G401 (cell line): ENCODE measurements at regions not wholly inside any gene's neighbourhood (a gene's known extent, or its start where the extent isn't known, plus 50 kb on each side); places are given as distances from the start of the nearest gene placed in this dataset.

ENCODE experiments used
- DNase-seq: peaks from one replicate; pipeline ENCODE4 v3.0.0-alpha.2; 2015; ENCODE audit warnings: low spot score
- in situ Hi-C: cut with HindIII; loops from 2 replicates; pipeline ENCODE4 v1.10.0; 2016; ENCODE audit warnings: low sequenced_read_pairs, mixed read lengths

GRCh38 chr15:29437888-29438702 lies 168.5 kb upstream of the NSMCE3 start:
- in situ Hi-C loops, result no loop called here
- DNase-seq, result no peak

GRCh38 chr15:29435811-29436210 lies 166.2 kb upstream of the NSMCE3 start:
- in situ Hi-C loops, result no loop called here
- DNase-seq, result no peak

GRCh38 chr15:29434280-29434679 lies 164.7 kb upstream of the NSMCE3 start:
- no peak for DNase-seq
- in situ Hi-C loops, result no loop called here

GRCh38 chr15:29433507-29434248 lies 164.1 kb upstream of the NSMCE3 start:
- in situ Hi-C loops, result no loop called here
- no peak for DNase-seq

GRCh38 chr15:29433050-29433318 lies 163.4 kb upstream of the NSMCE3 start:
- in situ Hi-C loops, result no loop called here
- no peak for DNase-seq

GRCh38 chr15:29432191-29433049 lies 162.8 kb upstream of the NSMCE3 start:
- in situ Hi-C loops, result no loop called here
- DNase-seq, result no peak

- no peak for DNase-seq
- in situ Hi-C loops, result no loop called here
Measured at GRCh38 chr15:29430831-29431230, 161.2 kb upstream of the NSMCE3 start.

- in situ Hi-C loops, result no loop called here
- no peak for DNase-seq
Measured at GRCh38 chr15:29430124-29430523, 160.5 kb upstream of the NSMCE3 start.

- in situ Hi-C loops, result no loop called here
- DNase-seq, result no peak
Measured at GRCh38 chr15:29429584-29429983, 160.0 kb upstream of the NSMCE3 start.

- DNase-seq, result no peak
- in situ Hi-C loops, result no loop called here
Measured at GRCh38 chr15:29428925-29429573, 159.4 kb upstream of the NSMCE3 start.

- no peak for DNase-seq
- in situ Hi-C loops, result no loop called here
Measured at GRCh38 chr15:29425864-29426263, 156.2 kb upstream of the NSMCE3 start.

GRCh38 chr15:29424118-29424517 lies 154.5 kb upstream of the NSMCE3 start:
- in situ Hi-C loops, result no loop called here
- DNase-seq, result no peak

- no peak for DNase-seq
- in situ Hi-C loops, result no loop called here
Measured at GRCh38 chr15:29422606-29423005, 153.0 kb upstream of the NSMCE3 start.

GRCh38 chr15:29420188-29420587 lies 150.6 kb upstream of the NSMCE3 start:
- in situ Hi-C loops, result no loop called here
- DNase-seq, result no peak

GRCh38 chr15:29418931-29419330 lies 149.3 kb upstream of the NSMCE3 start:
- in situ Hi-C loops, result no loop called here
- DNase-seq, result no peak

- DNase-seq, result no peak
- in situ Hi-C loops, result no loop called here
Measured at GRCh38 chr15:29418178-29418577, 148.6 kb upstream of the NSMCE3 start.

GRCh38 chr15:29411299-29411698 lies 141.7 kb upstream of the NSMCE3 start:
- no peak for DNase-seq
- in situ Hi-C loops, result no loop called here

- no peak for DNase-seq
Measured at GRCh38 chr15:29410338-29410737, 140.7 kb upstream of the NSMCE3 start.

GRCh38 chr15:29409890-29410289 lies 140.3 kb upstream of the NSMCE3 start:
- no peak for DNase-seq
- in situ Hi-C loops, result no loop called here

More at GRCh38 chr15:29410338-29410737, 140.7 kb upstream of the NSMCE3 start:
- in situ Hi-C loops, result no loop called here

- in situ Hi-C loops, result no loop called here
- no peak for DNase-seq
Measured at GRCh38 chr15:29405564-29405963, 135.9 kb upstream of the NSMCE3 start.
